ENCODE measurements at regions not wholly inside any gene's neighbourhood (a gene's known extent, or its start where the extent isn't known, plus 50 kb on each side); places are given as distances from the start of the nearest gene placed in this dataset.
A peak's percentile ranks its signal among the peaks of the same experiment; 100 is the strongest.
"Not testable (repeated sequence)": the region's sequence is repeated elsewhere in the genome, so short reads cannot be mapped to it uniquely, and the experiment has no call there.

GRCh38 chr7:152594801-152595200 is 81.1 kb downstream of the XRCC2 start:
- H3K36me3 ChIP-seq = no peaks in the 10 kb centered on the region
- DNase-seq (ENCODE audit: low spot score in 2 of 2) = no peak
- no peak overlapping the region for H3K4me3 ChIP-seq
- no peak for TF ChIP-seq CTCF (IDR thresholded peaks at IDR 0.05)
- no peak overlapping the region for H3K27ac ChIP-seq
- H3K4me1 ChIP-seq = no peaks in the 10 kb centered on the region
- H3K27me3 ChIP-seq = no peaks in the 10 kb centered on the region
- 77 to 88% methylated on average over 9 of the region's 9 CpGs for WGBS, 2 donors
- H3K9me3 ChIP-seq = no peaks in the 10 kb centered on the region

- no peak overlapping the region for H3K27ac ChIP-seq
- no peaks in the 10 kb centered on the region for H3K27me3 ChIP-seq
- no peak overlapping the region for H3K4me3 ChIP-seq
- no peaks in the 10 kb centered on the region for H3K36me3 ChIP-seq
- no peaks in the 10 kb centered on the region for H3K4me1 ChIP-seq
- DNase-seq (ENCODE audit: low spot score in 2 of 2) = no peak
- 75 to 82% methylated on average over 4 of the region's 4 CpGs for WGBS, 2 donors
- H3K9me3 ChIP-seq = no peaks in the 10 kb centered on the region
- TF ChIP-seq EP300 (IDR thresholded peaks at IDR 0.05) (no peak), CTCF (IDR thresholded peaks at IDR 0.05) (no peak), POLR2A (IDR thresholded peaks at IDR 0.05) (no peak)
Observed at GRCh38 chr7:152591976-152592375, 84.0 kb downstream of the XRCC2 start.

- no peak for DNase-seq (ENCODE audit: low spot score in 2 of 2)
- H3K4me1 ChIP-seq = no peaks in the 10 kb centered on the region
- no peaks in the 10 kb centered on the region for H3K36me3 ChIP-seq
- no peaks in the 10 kb centered on the region for H3K27me3 ChIP-seq
- H3K27ac ChIP-seq = no peak overlapping the region
- WGBS, 2 donors = 83 to 93% methylated on average over 6 of the region's 6 CpGs
- H3K9me3 ChIP-seq = no peaks in the 10 kb centered on the region
- no peak for TF ChIP-seq CTCF (IDR thresholded peaks at IDR 0.05)
- no peak for TF ChIP-seq POLR2A (IDR thresholded peaks at IDR 0.05)
- no peak for TF ChIP-seq EP300 (IDR thresholded peaks at IDR 0.05)
- no peak overlapping the region for H3K4me3 ChIP-seq
Observed at GRCh38 chr7:152590481-152590880, 85.5 kb downstream of the XRCC2 start.

GRCh38 chr7:152589821-152590220 is 86.1 kb downstream of the XRCC2 start:
- DNase-seq (ENCODE audit: low spot score in 2 of 2); H3K27me3 ChIP-seq; H3K36me3 ChIP-seq; H3K4me3 ChIP-seq; H3K9me3 ChIP-seq; H3K27ac ChIP-seq; H3K4me1 ChIP-seq: not testable (repeated sequence)
- WGBS, 2 donors = 87 to 94% methylated on average over 9 of the region's 9 CpGs

GRCh38 chr7:152588350-152588749 is 87.6 kb downstream of the XRCC2 start:
- H3K9me3 ChIP-seq = no peaks in the 10 kb centered on the region
- no peaks in the 10 kb centered on the region for H3K36me3 ChIP-seq
- no peak overlapping the region for H3K27ac ChIP-seq
- DNase-seq (ENCODE audit: low spot score in 2 of 2) = no peak
- 57 to 60% methylated on average over 5 of the region's 5 CpGs for WGBS, 2 donors
- no peaks in the 10 kb centered on the region for H3K27me3 ChIP-seq
- no peaks in the 10 kb centered on the region for H3K4me1 ChIP-seq
- no peak overlapping the region for H3K4me3 ChIP-seq
- TF ChIP-seq POLR2A (IDR thresholded peaks at IDR 0.05) (no peak), EP300 (IDR thresholded peaks at IDR 0.05) (peak in 1 of 2 donors; percentile 10)

GRCh38 chr7:152587366-152587765 is 88.6 kb downstream of the XRCC2 start:
- TF ChIP-seq POLR2A (IDR thresholded peaks at IDR 0.05) (no peak), EP300 (IDR thresholded peaks at IDR 0.05) (no peak), CTCF (IDR thresholded peaks at IDR 0.05) (no peak)
- 82 to 91% methylated on average over 1 of the region's 1 CpG for WGBS, 2 donors
- no peaks in the 10 kb centered on the region for H3K4me1 ChIP-seq
- no peak overlapping the region for H3K4me3 ChIP-seq
- no peak for DNase-seq (ENCODE audit: low spot score in 2 of 2)
- no peaks in the 10 kb centered on the region for H3K36me3 ChIP-seq
- no peak overlapping the region for H3K27ac ChIP-seq
- no peaks in the 10 kb centered on the region for H3K9me3 ChIP-seq
- H3K27me3 ChIP-seq = no peaks in the 10 kb centered on the region
